ENCODE measurements at regions not wholly inside any gene's neighbourhood (a gene's known extent, or its start where the extent isn't known, plus 50 kb on each side); places are given as distances from the start of the nearest gene placed in this dataset.

DNA sequence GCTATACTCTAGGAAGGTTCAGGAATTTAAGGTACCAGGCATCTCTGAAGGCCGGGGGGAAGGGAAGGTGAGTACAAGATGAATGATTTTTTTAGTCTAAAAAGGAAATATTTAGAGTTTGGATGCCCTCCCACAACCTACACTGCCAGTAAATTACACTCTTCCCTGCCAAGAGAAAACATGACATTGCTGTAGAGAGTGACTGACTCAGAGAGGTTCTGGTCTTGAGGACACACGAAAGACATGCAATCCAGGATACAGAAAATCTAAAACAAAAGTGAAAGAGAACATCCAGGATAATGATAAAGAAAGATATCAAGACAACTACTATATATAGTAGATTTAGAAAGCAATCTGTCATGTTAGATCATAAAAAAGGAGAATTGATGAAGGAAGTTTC is 200.5 kb downstream of the TYW3 start:
- TF ChIP-seq, protein P1, sequence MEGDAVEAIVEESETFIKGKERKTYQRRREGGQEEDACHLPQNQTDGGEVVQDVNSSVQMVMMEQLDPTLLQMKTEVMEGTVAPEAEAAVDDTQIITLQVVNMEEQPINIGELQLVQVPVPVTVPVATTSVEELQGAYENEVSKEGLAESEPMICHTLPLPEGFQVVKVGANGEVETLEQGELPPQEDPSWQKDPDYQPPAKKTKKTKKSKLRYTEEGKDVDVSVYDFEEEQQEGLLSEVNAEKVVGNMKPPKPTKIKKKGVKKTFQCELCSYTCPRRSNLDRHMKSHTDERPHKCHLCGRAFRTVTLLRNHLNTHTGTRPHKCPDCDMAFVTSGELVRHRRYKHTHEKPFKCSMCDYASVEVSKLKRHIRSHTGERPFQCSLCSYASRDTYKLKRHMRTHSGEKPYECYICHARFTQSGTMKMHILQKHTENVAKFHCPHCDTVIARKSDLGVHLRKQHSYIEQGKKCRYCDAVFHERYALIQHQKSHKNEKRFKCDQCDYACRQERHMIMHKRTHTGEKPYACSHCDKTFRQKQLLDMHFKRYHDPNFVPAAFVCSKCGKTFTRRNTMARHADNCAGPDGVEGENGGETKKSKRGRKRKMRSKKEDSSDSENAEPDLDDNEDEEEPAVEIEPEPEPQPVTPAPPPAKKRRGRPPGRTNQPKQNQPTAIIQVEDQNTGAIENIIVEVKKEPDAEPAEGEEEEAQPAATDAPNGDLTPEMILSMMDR (IDR thresholded peaks at IDR 0.05): no peak
- TF ChIP-seq POLR2A (IDR thresholded peaks at IDR 0.05): no peak
